ENCODE measurements at regions not wholly inside any gene's neighbourhood (a gene's known extent, or its start where the extent isn't known, plus 50 kb on each side); places are given as distances from the start of the nearest gene placed in this dataset.

- H3K4me3 ChIP-seq (ENCODE audit: control insufficient read depth, low read depth, low read length), result no peak overlapping the region
- DNase-seq (ENCODE audit: low read depth), result no peak
- TF ChIP-seq CTCF (conservative IDR thresholded peaks at IDR 0.05; ENCODE audit: control insufficient read depth, insufficient read depth, low read depth, low read length), result no peak
Measured at GRCh38 chr2:176443946-176444345, 174.7 kb downstream of the MTX2 start.

GRCh38 chr2:176445956-176446355 lies 176.7 kb downstream of the MTX2 start:
- DNase-seq (ENCODE audit: low read depth), result peak; percentile 82
- no peak overlapping the region for H3K4me3 ChIP-seq (ENCODE audit: control insufficient read depth, low read depth, low read length)
- peak; percentile 18 for TF ChIP-seq CTCF (conservative IDR thresholded peaks at IDR 0.05; ENCODE audit: control insufficient read depth, insufficient read depth, low read depth, low read length)

GRCh38 chr2:176446718-176447414 lies 177.6 kb downstream of the MTX2 start:
- no peak overlapping the region for H3K4me3 ChIP-seq (ENCODE audit: control insufficient read depth, low read depth, low read length)
- DNase-seq (ENCODE audit: low read depth), result peak; percentile 34
- no peak for TF ChIP-seq CTCF (conservative IDR thresholded peaks at IDR 0.05; ENCODE audit: control insufficient read depth, insufficient read depth, low read depth, low read length)

GRCh38 chr2:176447616-176448015 lies 178.4 kb downstream of the MTX2 start:
- no peak overlapping the region for H3K4me3 ChIP-seq (ENCODE audit: control insufficient read depth, low read depth, low read length)
- TF ChIP-seq CTCF (conservative IDR thresholded peaks at IDR 0.05; ENCODE audit: control insufficient read depth, insufficient read depth, low read depth, low read length), result no peak
- DNase-seq (ENCODE audit: low read depth), result no peak

- H3K4me3 ChIP-seq (ENCODE audit: control insufficient read depth, low read depth, low read length), result no peak overlapping the region
- TF ChIP-seq CTCF (conservative IDR thresholded peaks at IDR 0.05; ENCODE audit: control insufficient read depth, insufficient read depth, low read depth, low read length), result no peak
- no peak for DNase-seq (ENCODE audit: low read depth)
Measured at GRCh38 chr2:176449852-176450251, 180.6 kb downstream of the MTX2 start.

- no peak for TF ChIP-seq CTCF (conservative IDR thresholded peaks at IDR 0.05; ENCODE audit: control insufficient read depth, insufficient read depth, low read depth, low read length)
- DNase-seq (ENCODE audit: low read depth), result no peak
- H3K4me3 ChIP-seq (ENCODE audit: control insufficient read depth, low read depth, low read length), result no peak overlapping the region
Measured at GRCh38 chr2:176453784-176454183, 184.5 kb downstream of the MTX2 start.
